Fibroblast of skin of left biceps (primary cell): ENCODE measurements at regions not wholly inside any gene's neighbourhood (a gene's known extent, or its start where the extent isn't known, plus 50 kb on each side); places are given as distances from the start of the nearest gene placed in this dataset.

Experiments
- DNase-seq, 2 experiments: peaks; one replicate each; pipeline ENCODE4 v3.0.0-alpha.2; 2013; ENCODE audit warnings: low read depth in 2 of 2

- DNase-seq: no peak
These were observed 152.0 kb downstream of the ETS2 start for GRCh38 chr21:38957575-38958322.

DNA sequence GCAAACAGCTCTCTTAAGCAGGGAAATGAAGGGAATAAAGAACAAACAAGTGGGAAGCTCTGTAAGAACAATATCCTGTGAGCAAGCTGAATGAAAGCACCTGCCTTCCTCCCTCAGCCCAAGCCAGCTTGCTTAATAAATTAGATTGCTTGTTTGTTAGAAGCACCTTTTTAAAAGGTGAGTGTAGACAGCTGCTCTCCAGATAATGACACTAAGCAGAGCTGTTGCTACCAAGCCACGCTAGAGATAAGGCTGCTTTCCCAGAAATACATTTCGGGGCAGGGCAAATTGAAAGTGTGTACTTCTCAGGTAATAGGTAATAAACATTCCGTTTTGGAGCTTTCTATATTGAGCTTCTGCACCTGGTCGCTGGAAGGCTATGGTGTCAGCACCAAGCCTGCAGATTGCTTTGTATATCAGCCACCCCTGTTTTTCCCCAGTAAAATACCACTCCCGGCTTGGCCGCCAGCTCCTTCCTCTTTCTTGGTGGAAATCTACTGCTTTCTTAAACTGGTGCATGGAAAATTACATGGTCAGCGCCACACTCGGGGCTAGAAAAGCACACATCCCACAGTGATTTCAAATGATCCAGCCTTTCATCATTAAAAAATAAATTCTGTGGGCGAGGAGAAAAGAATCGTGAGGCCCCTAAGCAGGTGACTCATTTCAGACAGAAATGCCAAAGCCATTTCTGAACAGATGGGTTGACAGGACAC lies 151.3 kb downstream of the ETS2 start:
- no peak for DNase-seq

GRCh38 chr21:38956521-38956855 lies 150.8 kb downstream of the ETS2 start:
- no peak for DNase-seq

- DNase-seq: no peak
These were observed 150.3 kb downstream of the ETS2 start for GRCh38 chr21:38956007-38956406.

GRCh38 chr21:38955495-38955894 lies 149.8 kb downstream of the ETS2 start:
- no peak for DNase-seq

- DNase-seq: no peak
These were observed 148.9 kb downstream of the ETS2 start for GRCh38 chr21:38954588-38955004.

DNA sequence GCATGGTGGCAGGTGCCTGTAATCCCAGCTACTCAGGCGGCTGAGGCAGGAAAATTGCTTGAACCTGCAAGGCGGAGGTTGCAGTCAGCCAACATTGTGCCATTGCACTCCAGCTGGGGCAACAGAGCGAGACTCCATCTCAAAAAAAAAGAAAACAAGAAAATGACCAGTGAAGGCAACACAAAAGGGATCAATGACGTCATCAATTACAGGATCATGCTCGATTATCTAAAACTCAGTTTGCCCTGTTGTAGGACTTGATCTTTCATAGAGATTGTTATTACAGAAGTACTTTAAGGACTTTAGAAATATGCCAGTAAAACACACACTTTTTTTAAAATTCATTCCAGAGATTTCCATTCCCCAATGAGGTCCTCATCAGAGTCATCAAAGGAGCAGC lies 147.8 kb downstream of the ETS2 start:
- no peak for DNase-seq

GRCh38 chr21:38952890-38953289 lies 147.2 kb downstream of the ETS2 start:
- DNase-seq: no peak

DNA sequence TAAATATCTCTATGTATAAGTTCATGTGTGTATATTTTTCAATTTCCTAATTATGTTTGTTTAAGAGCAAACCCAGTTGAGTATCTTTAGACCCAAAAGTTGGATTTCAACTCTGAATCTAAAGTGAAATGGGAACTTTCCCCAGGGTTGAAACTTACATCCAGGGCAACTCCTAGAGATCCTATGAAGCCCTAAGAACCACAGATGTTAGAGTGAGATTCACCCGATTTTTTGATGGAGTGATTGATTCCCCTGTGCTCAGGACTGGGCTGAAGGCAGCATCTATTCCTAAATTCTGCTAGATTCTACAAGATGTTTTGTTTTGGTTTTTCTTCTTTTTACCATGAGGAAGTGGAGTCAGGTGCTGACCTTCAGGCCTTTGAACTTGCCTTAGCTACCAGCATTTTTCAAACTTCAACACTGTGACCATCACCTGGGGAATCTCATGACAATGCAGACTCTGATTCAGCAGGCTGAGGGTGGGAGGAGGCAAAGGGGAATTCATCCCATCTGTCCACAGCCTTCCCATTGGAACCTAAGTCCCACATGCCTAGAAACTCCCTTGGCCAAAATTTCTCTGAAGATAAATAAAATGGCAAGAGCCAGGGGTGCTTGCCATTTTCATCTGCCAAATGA lies 145.5 kb downstream of the ETS2 start:
- DNase-seq: no peak

DNA sequence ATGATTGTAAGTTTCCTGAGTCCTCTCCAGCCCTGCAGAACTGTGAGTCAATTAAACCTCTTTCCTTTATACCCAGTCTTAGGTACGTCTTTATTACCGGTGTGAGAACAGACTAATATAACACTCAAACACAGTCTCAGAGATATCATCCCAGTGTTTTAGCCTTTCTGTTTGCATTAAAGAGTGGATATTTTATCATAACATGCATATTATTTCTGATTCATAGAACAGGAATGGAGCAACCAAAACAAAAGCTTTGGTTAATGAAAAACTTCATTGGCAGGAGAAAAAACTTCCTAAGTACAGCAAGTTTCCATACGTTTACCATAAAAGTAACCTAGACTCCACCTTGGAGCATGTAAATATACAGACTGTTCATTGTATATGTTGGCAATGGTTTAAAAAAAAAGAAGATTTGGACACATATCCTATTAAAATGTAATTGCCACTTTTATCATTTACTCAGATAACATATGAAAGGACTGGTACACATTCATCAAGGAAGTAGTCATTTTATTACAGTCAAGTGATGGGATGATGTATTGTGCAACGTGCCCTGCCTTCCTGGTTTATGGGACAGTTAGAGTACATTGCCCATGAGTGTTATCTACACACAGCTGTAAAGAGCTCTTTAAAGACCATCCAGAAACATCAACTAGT lies 144.8 kb downstream of the ETS2 start:
- DNase-seq: no peak

DNA sequence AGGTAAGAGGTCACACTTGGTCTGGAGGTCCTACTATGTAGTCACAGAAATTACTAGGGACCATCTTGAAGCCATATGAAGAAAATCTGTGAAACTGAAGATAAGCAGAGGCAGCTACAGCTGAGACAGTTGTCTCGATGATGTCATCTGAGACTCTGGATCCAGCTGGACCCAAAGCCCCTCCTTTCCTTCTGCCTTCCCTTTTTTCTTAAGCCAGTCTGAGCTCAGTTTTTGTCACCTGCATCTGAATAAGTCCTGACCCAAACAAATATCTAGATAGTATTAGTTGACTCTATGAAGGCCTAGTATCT lies 143.3 kb downstream of the ETS2 start:
- DNase-seq: no peak

GRCh38 chr21:38948377-38949069 lies 142.8 kb downstream of the ETS2 start:
- DNase-seq: peak in 1 of 2 experiments; percentile 36

DNA sequence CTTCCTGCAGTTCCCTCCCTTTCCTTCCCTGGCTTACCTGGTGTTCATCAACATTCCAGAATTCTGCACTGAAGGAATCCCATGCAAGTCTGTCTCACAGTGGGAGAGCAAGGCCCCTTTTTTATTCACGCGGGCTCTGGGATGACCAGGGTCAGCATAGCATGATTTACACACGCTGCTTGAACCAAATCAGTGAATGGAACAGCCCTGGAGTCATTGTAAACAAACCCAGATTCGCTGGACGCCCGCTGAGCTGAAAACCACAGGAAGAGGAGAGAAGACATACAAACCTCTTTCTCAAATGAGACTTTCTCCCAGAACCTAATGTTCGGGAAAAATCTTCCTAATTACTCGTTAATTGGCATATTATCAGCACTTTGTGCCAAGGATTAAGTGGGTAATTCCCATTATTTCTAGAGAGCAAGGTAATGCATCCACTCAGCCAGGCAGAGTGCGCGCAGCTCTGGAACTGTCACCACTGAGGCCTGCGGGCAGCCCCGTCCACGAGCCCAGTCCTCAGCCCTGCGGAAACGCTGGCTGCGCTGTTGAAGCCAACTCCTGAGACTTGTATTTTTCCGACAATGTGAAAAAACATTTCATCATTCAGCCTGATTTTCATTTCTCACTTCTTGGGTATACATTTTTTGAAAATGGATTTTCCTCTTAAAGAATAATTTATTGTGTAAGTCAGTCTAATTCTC lies 140.0 kb downstream of the ETS2 start:
- DNase-seq: no peak

DNA sequence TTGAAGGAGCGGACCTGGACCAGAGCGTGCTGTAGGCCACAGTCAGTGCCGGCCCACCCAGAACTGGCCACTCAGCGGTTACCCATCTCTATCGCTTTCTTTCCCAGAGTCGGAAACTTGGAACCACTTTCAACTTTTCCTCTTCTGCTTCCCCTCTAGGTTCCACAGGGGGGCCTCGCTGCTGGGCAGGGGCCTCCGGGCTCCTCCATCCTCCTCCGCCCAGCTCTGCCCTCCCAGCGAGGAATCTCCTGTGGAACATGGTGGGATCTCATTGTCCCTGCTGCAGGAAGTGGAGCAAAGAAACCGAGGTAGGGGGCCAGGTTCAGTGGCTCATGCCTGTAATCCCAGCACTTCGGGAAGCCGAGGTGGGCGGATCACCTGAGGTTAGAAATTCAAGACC lies 139.2 kb downstream of the ETS2 start:
- DNase-seq: no peak

- DNase-seq: no peak
These were observed 138.7 kb downstream of the ETS2 start for GRCh38 chr21:38944402-38944801.

DNA sequence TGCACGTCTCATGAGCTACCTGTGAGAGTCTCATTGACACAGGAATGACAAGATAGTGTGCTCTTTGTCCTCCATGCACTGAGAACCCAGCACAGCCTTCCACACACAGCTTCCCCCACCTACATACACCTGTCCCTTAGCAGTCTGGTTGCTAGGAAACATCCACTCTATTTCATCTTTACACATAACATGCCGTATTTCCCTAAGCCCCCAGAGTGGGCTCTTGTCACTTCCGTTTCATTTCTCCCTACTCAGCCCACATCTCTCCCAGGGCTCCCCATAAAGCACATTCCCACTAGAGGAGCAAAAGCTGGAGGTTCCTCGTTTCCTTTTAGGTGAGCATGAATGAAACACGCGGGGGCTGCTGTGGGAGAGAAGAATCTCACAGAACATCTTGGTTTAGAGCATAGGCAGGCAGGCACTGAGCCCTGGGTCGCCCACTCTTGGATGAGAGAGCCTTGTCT lies 137.1 kb downstream of the ETS2 start:
- no peak for DNase-seq

DNA sequence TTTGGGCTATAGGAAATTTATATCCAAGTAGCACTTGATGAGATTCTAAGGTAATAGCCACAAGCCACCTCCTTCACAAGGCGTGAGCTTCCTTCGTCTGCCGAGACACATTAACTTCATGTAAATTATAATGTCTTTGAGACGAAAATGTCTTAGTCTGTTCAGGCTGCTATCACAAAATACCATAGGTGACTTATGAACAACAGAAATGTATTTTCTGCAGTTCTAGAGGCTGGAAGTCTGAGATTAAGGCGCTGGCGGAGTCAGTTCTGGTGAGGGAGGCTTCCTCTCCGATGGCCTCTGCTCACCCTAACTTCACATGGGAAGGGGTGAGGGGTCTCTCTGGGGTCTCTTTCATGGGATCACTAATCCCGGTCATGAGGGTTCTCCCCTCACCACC lies 133.0 kb downstream of the ETS2 start:
- DNase-seq: no peak

GRCh38 chr21:38938343-38938742 lies 132.6 kb downstream of the ETS2 start:
- no peak for DNase-seq

- no peak for DNase-seq
These were observed 132.1 kb downstream of the ETS2 start for GRCh38 chr21:38937844-38938243.

DNA sequence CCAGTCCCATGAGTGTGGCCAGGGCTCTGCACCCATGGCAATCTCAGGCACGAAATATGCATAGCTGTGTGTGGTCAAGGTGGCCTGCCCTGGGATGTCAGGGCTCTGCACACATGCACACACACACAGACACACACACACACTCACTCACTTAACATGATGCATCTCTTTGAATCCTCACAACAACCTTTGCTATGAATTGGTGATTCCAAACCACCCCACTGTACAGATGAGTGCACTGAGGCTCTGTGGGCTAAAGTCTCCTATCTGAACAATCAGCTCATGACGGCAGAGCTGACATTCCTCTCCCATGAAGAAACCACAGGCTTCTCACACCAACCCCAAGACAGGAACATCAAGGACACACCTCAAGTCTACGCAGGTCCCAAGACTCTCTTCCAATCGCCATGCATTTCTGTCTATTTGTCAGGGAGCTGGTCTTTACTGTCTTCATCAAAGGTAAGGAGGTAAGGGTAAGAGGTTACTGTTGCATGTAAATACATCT lies 131.6 kb downstream of the ETS2 start:
- DNase-seq: no peak

GRCh38 chr21:38936240-38936639 lies 130.5 kb downstream of the ETS2 start:
- no peak for DNase-seq
